ENCODE measurements at regions not wholly inside any gene's neighbourhood (a gene's known extent, or its start where the extent isn't known, plus 50 kb on each side); places are given as distances from the start of the nearest gene placed in this dataset.

- Histone ChIP-seq H3K36me3 (ENCODE audit: control insufficient read depth, insufficient read depth, low read length) (no peaks in the 10 kb centered on the region), H3K4me1 (ENCODE audit: control insufficient read depth, insufficient read depth, low read length, poor library complexity, severe bottlenecking) (no peaks in the 10 kb centered on the region), H3K9me3 (ENCODE audit: control insufficient read depth, low read length) (peaks cover 5% of the 10 kb centered on the region)
These were observed 264.6 kb downstream of the SPRY1 start for GRCh38 chr4:123661080-123661737.

GRCh38 chr4:123662827-123663226 lies 266.2 kb downstream of the SPRY1 start:
- H3K4me1 ChIP-seq (ENCODE audit: control insufficient read depth, insufficient read depth, low read length, poor library complexity, severe bottlenecking): no peaks in the 10 kb centered on the region
- no peaks in the 10 kb centered on the region for H3K9me3 ChIP-seq (ENCODE audit: control insufficient read depth, low read length)
- no peaks in the 10 kb centered on the region for H3K36me3 ChIP-seq (ENCODE audit: control insufficient read depth, insufficient read depth, low read length)
- no peak overlapping the region for H3K4me3 ChIP-seq (ENCODE audit: extremely low read depth, insufficient read depth, low read length, poor library complexity, severe bottlenecking)
- no peak overlapping the region for H3K27ac ChIP-seq (ENCODE audit: low read depth, low read length, severe bottlenecking)

More at GRCh38 chr4:123661080-123661737, 264.6 kb downstream of the SPRY1 start:
- H3K27ac ChIP-seq (ENCODE audit: low read depth, low read length, severe bottlenecking): no peak overlapping the region
- no peak overlapping the region for H3K4me3 ChIP-seq (ENCODE audit: extremely low read depth, insufficient read depth, low read length, poor library complexity, severe bottlenecking)

- H3K9me3 ChIP-seq (ENCODE audit: control insufficient read depth, low read length): no peaks in the 10 kb centered on the region
- 95 to 100% methylated on average over 2 to 3 of the region's 5 CpGs for WGBS, 2 experiments (ENCODE audit: insufficient coverage in 2 of 2)
- no peaks in the 10 kb centered on the region for H3K4me1 ChIP-seq (ENCODE audit: control insufficient read depth, insufficient read depth, low read length, poor library complexity, severe bottlenecking)
- no peaks in the 10 kb centered on the region for H3K36me3 ChIP-seq (ENCODE audit: control insufficient read depth, insufficient read depth, low read length)
- H3K27ac ChIP-seq (ENCODE audit: low read depth, low read length, severe bottlenecking): no peak overlapping the region
- H3K4me3 ChIP-seq (ENCODE audit: extremely low read depth, insufficient read depth, low read length, poor library complexity, severe bottlenecking): no peak overlapping the region
These were observed 269.9 kb downstream of the SPRY1 start for GRCh38 chr4:123666486-123666885.

- Histone ChIP-seq H3K27ac (ENCODE audit: low read depth, low read length, severe bottlenecking) (no peak overlapping the region), H3K9me3 (ENCODE audit: control insufficient read depth, low read length) (no peaks in the 10 kb centered on the region), H3K4me3 (ENCODE audit: extremely low read depth, insufficient read depth, low read length, poor library complexity, severe bottlenecking) (no peak overlapping the region), H3K4me1 (ENCODE audit: control insufficient read depth, insufficient read depth, low read length, poor library complexity, severe bottlenecking) (no peaks in the 10 kb centered on the region), H3K36me3 (ENCODE audit: control insufficient read depth, insufficient read depth, low read length) (no peaks in the 10 kb centered on the region)
- WGBS, 2 experiments (ENCODE audit: insufficient coverage in 2 of 2): 80 to 97% methylated on average over 4 to 5 of the region's 6 CpGs
These were observed 270.9 kb downstream of the SPRY1 start for GRCh38 chr4:123667496-123667895.

GRCh38 chr4:123667991-123668390 lies 271.4 kb downstream of the SPRY1 start:
- Histone ChIP-seq H3K36me3 (ENCODE audit: control insufficient read depth, insufficient read depth, low read length) (no peaks in the 10 kb centered on the region), H3K4me1 (ENCODE audit: control insufficient read depth, insufficient read depth, low read length, poor library complexity, severe bottlenecking) (no peaks in the 10 kb centered on the region), H3K9me3 (ENCODE audit: control insufficient read depth, low read length) (no peaks in the 10 kb centered on the region), H3K27ac (ENCODE audit: low read depth, low read length, severe bottlenecking) (no peak overlapping the region), H3K4me3 (ENCODE audit: extremely low read depth, insufficient read depth, low read length, poor library complexity, severe bottlenecking) (no peak overlapping the region)
- WGBS, 2 experiments (ENCODE audit: insufficient coverage in 2 of 2): no CpG with 5 or more reads among the region's 2 CpGs

- no peaks in the 10 kb centered on the region for H3K9me3 ChIP-seq (ENCODE audit: control insufficient read depth, low read length)
- no peaks in the 10 kb centered on the region for H3K4me1 ChIP-seq (ENCODE audit: control insufficient read depth, insufficient read depth, low read length, poor library complexity, severe bottlenecking)
- no CpG with 5 or more reads among the region's 4 CpGs for WGBS, 2 experiments (ENCODE audit: insufficient coverage in 2 of 2)
- H3K27ac ChIP-seq (ENCODE audit: low read depth, low read length, severe bottlenecking): no peak overlapping the region
- H3K4me3 ChIP-seq (ENCODE audit: extremely low read depth, insufficient read depth, low read length, poor library complexity, severe bottlenecking): no peak overlapping the region
- H3K36me3 ChIP-seq (ENCODE audit: control insufficient read depth, insufficient read depth, low read length): no peaks in the 10 kb centered on the region
These were observed 275.2 kb downstream of the SPRY1 start for GRCh38 chr4:123671636-123672404.

- no peaks in the 10 kb centered on the region for H3K36me3 ChIP-seq (ENCODE audit: control insufficient read depth, insufficient read depth, low read length)
- no peak overlapping the region for H3K27ac ChIP-seq (ENCODE audit: low read depth, low read length, severe bottlenecking)
- no peaks in the 10 kb centered on the region for H3K9me3 ChIP-seq (ENCODE audit: control insufficient read depth, low read length)
- no peaks in the 10 kb centered on the region for H3K4me1 ChIP-seq (ENCODE audit: control insufficient read depth, insufficient read depth, low read length, poor library complexity, severe bottlenecking)
- 83 to 100% methylated on average over 1 to 2 of the region's 3 CpGs for WGBS, 2 experiments (ENCODE audit: insufficient coverage in 2 of 2)
- no peak overlapping the region for H3K4me3 ChIP-seq (ENCODE audit: extremely low read depth, insufficient read depth, low read length, poor library complexity, severe bottlenecking)
These were observed 276.4 kb downstream of the SPRY1 start for GRCh38 chr4:123672987-123673386.

- H3K4me3 ChIP-seq (ENCODE audit: extremely low read depth, insufficient read depth, low read length, poor library complexity, severe bottlenecking): no peak overlapping the region
- no peaks in the 10 kb centered on the region for H3K36me3 ChIP-seq (ENCODE audit: control insufficient read depth, insufficient read depth, low read length)
- no peak overlapping the region for H3K27ac ChIP-seq (ENCODE audit: low read depth, low read length, severe bottlenecking)
- no peaks in the 10 kb centered on the region for H3K4me1 ChIP-seq (ENCODE audit: control insufficient read depth, insufficient read depth, low read length, poor library complexity, severe bottlenecking)
- WGBS, 2 experiments (ENCODE audit: insufficient coverage in 2 of 2): 59 to 93% methylated on average over 2 of the region's 2 CpGs
- H3K9me3 ChIP-seq (ENCODE audit: control insufficient read depth, low read length): no peaks in the 10 kb centered on the region
These were observed 277.4 kb downstream of the SPRY1 start for GRCh38 chr4:123673971-123674370.

GRCh38 chr4:123674762-123675465 lies 278.3 kb downstream of the SPRY1 start:
- H3K9me3 ChIP-seq (ENCODE audit: control insufficient read depth, low read length): no peaks in the 10 kb centered on the region
- no peaks in the 10 kb centered on the region for H3K4me1 ChIP-seq (ENCODE audit: control insufficient read depth, insufficient read depth, low read length, poor library complexity, severe bottlenecking)
- no peak overlapping the region for H3K27ac ChIP-seq (ENCODE audit: low read depth, low read length, severe bottlenecking)
- no peaks in the 10 kb centered on the region for H3K36me3 ChIP-seq (ENCODE audit: control insufficient read depth, insufficient read depth, low read length)
- no peak overlapping the region for H3K4me3 ChIP-seq (ENCODE audit: extremely low read depth, insufficient read depth, low read length, poor library complexity, severe bottlenecking)
- WGBS, 2 experiments (ENCODE audit: insufficient coverage in 2 of 2): 84 to 100% methylated on average over 3 to 4 of the region's 5 CpGs

GRCh38 chr4:123675567-123675966 lies 279.0 kb downstream of the SPRY1 start:
- WGBS, 2 experiments (ENCODE audit: insufficient coverage in 2 of 2): no CpG with 5 or more reads among the region's 1 CpG

More at GRCh38 chr4:123675567-123675966, 279.0 kb downstream of the SPRY1 start:
- H3K4me3 ChIP-seq (ENCODE audit: extremely low read depth, insufficient read depth, low read length, poor library complexity, severe bottlenecking): no peak overlapping the region
- H3K4me1 ChIP-seq (ENCODE audit: control insufficient read depth, insufficient read depth, low read length, poor library complexity, severe bottlenecking): no peaks in the 10 kb centered on the region
- H3K27ac ChIP-seq (ENCODE audit: low read depth, low read length, severe bottlenecking): no peak overlapping the region
- no peaks in the 10 kb centered on the region for H3K9me3 ChIP-seq (ENCODE audit: control insufficient read depth, low read length)
- H3K36me3 ChIP-seq (ENCODE audit: control insufficient read depth, insufficient read depth, low read length): no peaks in the 10 kb centered on the region
